Astrocyte (in vitro differentiated cells and primary cell): ENCODE measurements at regions not wholly inside any gene's neighbourhood (a gene's known extent, or its start where the extent isn't known, plus 50 kb on each side); places are given as distances from the start of the nearest gene placed in this dataset.

Experiments
- DNase-seq: peaks from one replicate; pipeline ENCODE4 v3.0.0-alpha.2; 2010; ENCODE audit warnings: low read depth
- FAIRE-seq: peaks from 2 replicates; lab custom pipeline; 2011; peaks lifted over from hg19 to GRCh38; lab: Jason Lieb, UNC
- H2AFZ ChIP-seq: 2 replicates; pipeline ENCODE4 v1.6.0; 2012; ENCODE audit warnings: low read depth, low read length, inconsistent platforms
- H3K27ac ChIP-seq: 2 replicates; pipeline ENCODE4 v1.5.1; 2011; ENCODE audit warnings: low read depth, low read length, inconsistent platforms
- H3K27me3 ChIP-seq: 2 replicates; pipeline ENCODE4 v1.6.0; 2011; ENCODE audit warnings: low read length, inconsistent platforms; ENCODE audit not compliant: insufficient read depth
- H3K36me3 ChIP-seq: 2 replicates; pipeline ENCODE4 v1.5.1; 2011; ENCODE audit warnings: low read length, inconsistent platforms; ENCODE audit not compliant: insufficient read depth
- H3K4me1 ChIP-seq: 2 replicates; pipeline ENCODE4 v1.5.1; 2011; ENCODE audit warnings: low read length, inconsistent platforms; ENCODE audit not compliant: insufficient read depth
- H3K4me2 ChIP-seq: 2 replicates; pipeline ENCODE4 v1.6.0; 2012; ENCODE audit warnings: low read length, inconsistent platforms
- H3K4me3 ChIP-seq: 2 replicates; pipeline ENCODE4 v1.5.1; 2011; ENCODE audit warnings: low read depth, mild to moderate bottlenecking, low read length, inconsistent platforms; ENCODE audit not compliant: insufficient read depth
- H3K79me2 ChIP-seq: 2 replicates; pipeline ENCODE4 v1.6.0; 2012; ENCODE audit warnings: mild to moderate bottlenecking, low read length, inconsistent platforms; ENCODE audit not compliant: insufficient read depth
- H3K9ac ChIP-seq: 2 replicates; pipeline ENCODE4 v1.6.0; 2012; ENCODE audit warnings: mild to moderate bottlenecking, low read length, inconsistent platforms
- H3K9me3 ChIP-seq: 2 replicates; pipeline ENCODE4 v1.5.1; 2012; ENCODE audit warnings: low read depth, mild to moderate bottlenecking, low read length, inconsistent platforms; ENCODE audit not compliant: insufficient read depth
- H4K20me1 ChIP-seq: 2 replicates; pipeline ENCODE4 v1.6.0; 2012; ENCODE audit warnings: low read length, inconsistent platforms; ENCODE audit not compliant: insufficient read depth
- H3K27ac Mint-ChIP-seq: one replicate; pipeline ENCODE4 v1.8.0; 2021; ENCODE audit warnings: mild to moderate bottlenecking, mixed read lengths; ENCODE audit not compliant: unreplicated experiment
- H3K27me3 Mint-ChIP-seq: one replicate; pipeline ENCODE4 v1.8.0; 2021; ENCODE audit warnings: low read depth, mixed read lengths; ENCODE audit not compliant: unreplicated experiment
- H3K36me3 Mint-ChIP-seq: one replicate; pipeline ENCODE4 v1.8.0; 2021; ENCODE audit warnings: low read depth, mixed read lengths; ENCODE audit not compliant: unreplicated experiment
- H3K4me1 Mint-ChIP-seq: one replicate; pipeline ENCODE4 v1.8.0; 2021; ENCODE audit warnings: low read depth, mixed read lengths; ENCODE audit not compliant: unreplicated experiment
- H3K4me3 Mint-ChIP-seq: one replicate; pipeline ENCODE4 v1.8.0; 2021; ENCODE audit warnings: mild to moderate bottlenecking, moderate library complexity, mixed read lengths; ENCODE audit not compliant: unreplicated experiment
- H3K9me3 Mint-ChIP-seq: one replicate; pipeline ENCODE4 v1.8.0; 2021; ENCODE audit warnings: mild to moderate bottlenecking, mixed read lengths; ENCODE audit not compliant: unreplicated experiment
- EZH2 ChIP-seq: IDR thresholded peaks from 2 replicates; pipeline ENCODE4 v1.6.1; 2012; ENCODE audit warnings: mild to moderate bottlenecking, low read length, inconsistent platforms; ENCODE audit not compliant: insufficient read depth
- TF ChIP-seq, protein P1 (sequence below): IDR thresholded peaks from 2 replicates; pipeline ENCODE4 v1.5.1; 2011; ENCODE audit warnings: low read depth, mild to moderate bottlenecking, inconsistent platforms, low read length, moderate library complexity; ENCODE audit not compliant: insufficient read depth

DNA sequence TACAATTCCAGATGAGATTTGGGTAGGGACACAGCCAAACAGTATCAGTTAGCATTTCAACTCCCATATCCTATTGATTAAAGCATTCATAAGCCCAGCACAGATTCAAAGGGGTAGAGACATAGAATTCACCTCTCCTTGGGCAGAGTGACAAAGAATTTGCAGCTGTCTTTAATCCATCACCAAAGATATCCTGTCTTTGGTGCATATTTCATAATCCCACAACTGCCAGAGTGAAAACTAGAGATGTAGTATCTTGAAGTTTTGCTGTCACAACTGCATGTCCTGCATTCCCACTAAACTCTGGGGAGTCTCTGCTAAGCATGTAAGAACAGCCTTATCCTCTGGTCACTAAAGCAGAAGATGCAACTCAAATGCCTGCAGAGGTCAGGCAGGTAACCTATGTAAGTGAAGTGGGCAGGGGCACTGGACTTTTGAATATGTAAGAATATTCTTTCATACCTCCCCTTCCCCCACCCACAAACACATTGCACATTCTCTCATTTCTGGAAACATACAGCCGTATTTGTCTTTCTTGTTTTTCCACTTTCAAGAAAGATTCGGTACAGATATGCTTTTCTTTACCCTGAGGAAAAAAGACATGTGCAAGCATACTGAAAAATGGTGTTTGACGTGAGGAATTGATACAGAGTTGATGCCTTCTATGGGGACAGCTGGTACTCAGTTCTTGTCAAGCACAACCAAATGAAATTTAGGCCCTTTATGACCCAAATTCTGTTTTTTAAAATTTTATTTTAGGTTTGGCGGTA, 283.1 kb downstream of the SP3 start:
- Histone ChIP-seq H3K4me1 (no peaks in the 10 kb centered on the region), H3K27me3 (no peaks in the 10 kb centered on the region), H3K4me3 (no peak overlapping the region), H3K9ac (no peak overlapping the region), H4K20me1 (no peaks in the 10 kb centered on the region), H2AFZ (no peak overlapping the region), H3K4me2 (no peak overlapping the region), H3K36me3 (no peaks in the 10 kb centered on the region), H3K79me2 (no peaks in the 10 kb centered on the region), H3K9me3 (no peaks in the 10 kb centered on the region), H3K27ac (no peak overlapping the region)
- Mint-ChIP-seq H3K4me1 (no peaks in the 10 kb centered on the region), H3K9me3 (peaks cover 3% of the 10 kb centered on the region), H3K36me3 (peaks cover 3% of the 10 kb centered on the region), H3K27me3 (no peaks in the 10 kb centered on the region), H3K4me3 (no peak overlapping the region), H3K27ac (no peak overlapping the region)
- FAIRE-seq (no peak), DNase-seq (no peak)
- TF ChIP-seq EZH2 = no peak
- TF ChIP-seq, protein P1, sequence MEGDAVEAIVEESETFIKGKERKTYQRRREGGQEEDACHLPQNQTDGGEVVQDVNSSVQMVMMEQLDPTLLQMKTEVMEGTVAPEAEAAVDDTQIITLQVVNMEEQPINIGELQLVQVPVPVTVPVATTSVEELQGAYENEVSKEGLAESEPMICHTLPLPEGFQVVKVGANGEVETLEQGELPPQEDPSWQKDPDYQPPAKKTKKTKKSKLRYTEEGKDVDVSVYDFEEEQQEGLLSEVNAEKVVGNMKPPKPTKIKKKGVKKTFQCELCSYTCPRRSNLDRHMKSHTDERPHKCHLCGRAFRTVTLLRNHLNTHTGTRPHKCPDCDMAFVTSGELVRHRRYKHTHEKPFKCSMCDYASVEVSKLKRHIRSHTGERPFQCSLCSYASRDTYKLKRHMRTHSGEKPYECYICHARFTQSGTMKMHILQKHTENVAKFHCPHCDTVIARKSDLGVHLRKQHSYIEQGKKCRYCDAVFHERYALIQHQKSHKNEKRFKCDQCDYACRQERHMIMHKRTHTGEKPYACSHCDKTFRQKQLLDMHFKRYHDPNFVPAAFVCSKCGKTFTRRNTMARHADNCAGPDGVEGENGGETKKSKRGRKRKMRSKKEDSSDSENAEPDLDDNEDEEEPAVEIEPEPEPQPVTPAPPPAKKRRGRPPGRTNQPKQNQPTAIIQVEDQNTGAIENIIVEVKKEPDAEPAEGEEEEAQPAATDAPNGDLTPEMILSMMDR = no peak

DNA sequence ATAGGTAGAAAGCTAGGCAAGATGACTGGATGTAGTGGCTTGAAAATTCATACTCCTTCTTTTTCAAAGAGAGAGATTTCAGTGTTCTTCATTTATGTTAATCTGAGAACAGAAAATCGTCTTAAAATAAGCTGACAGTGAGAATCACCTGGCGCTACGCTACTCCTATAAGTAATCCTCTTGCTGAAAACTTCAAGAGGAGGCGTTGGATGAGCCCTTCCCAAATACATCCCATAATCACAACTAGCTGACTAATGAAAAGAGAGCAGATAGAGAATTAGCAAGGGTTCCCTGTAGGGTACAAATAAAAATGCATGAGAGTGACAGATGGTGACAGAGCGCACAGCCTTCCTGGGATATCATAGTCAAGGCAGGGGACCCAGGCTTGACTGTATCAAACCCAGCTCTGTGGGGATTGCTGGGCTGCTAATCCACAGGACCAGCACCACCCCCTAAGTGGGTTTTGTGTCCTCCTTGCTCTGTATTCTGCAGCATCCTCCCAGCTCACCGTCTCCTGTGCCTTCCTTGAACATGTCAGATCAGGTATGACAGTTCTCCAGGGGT, 280.2 kb downstream of the SP3 start:
- DNase-seq = no peak
- H3K27ac Mint-ChIP-seq = no peak overlapping the region
- H3K27me3 Mint-ChIP-seq = no peaks in the 10 kb centered on the region
- peaks cover 3% of the 10 kb centered on the region for H3K36me3 Mint-ChIP-seq
- Histone ChIP-seq H3K79me2 (no peaks in the 10 kb centered on the region), H3K27ac (no peak overlapping the region), H3K27me3 (no peaks in the 10 kb centered on the region), H3K9ac (no peak overlapping the region), H3K4me1 (no peaks in the 10 kb centered on the region), H3K9me3 (no peaks in the 10 kb centered on the region), H2AFZ (no peak overlapping the region), H4K20me1 (no peaks in the 10 kb centered on the region), H3K36me3 (no peaks in the 10 kb centered on the region), H3K4me3 (no peak overlapping the region), H3K4me2 (no peak overlapping the region)
- no peak overlapping the region for H3K4me3 Mint-ChIP-seq
- no peak for FAIRE-seq
- no peak for TF ChIP-seq EZH2
- TF ChIP-seq, protein P1 = no peak
- H3K9me3 Mint-ChIP-seq = peaks cover 3% of the 10 kb centered on the region
- no peaks in the 10 kb centered on the region for H3K4me1 Mint-ChIP-seq

DNA sequence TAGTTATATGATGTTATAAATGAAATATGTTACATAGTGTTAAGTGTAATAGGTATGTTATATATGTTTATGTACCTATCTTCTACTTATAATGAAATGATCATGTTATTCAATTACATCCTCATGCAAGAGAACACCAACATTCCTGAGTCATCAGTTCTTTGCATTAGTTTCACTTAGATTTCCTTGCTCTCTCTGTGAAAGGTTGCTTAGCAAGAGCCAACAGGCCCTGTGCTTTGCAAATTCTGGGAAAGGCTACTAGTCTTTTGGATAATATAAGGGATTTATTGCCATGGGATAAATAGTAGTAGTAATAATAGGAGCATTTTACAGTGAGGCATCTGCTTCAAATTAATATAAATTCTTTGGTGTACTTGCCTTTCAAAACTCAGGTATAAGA, 274.8 kb downstream of the SP3 start:
- no peak overlapping the region for H3K4me3 ChIP-seq
- TF ChIP-seq EZH2 = no peak
- TF ChIP-seq, protein P1 = no peak
- Mint-ChIP-seq H3K9me3 (no peaks in the 10 kb centered on the region), H3K27me3 (no peaks in the 10 kb centered on the region), H3K36me3 (no peaks in the 10 kb centered on the region), H3K27ac (no peak overlapping the region), H3K4me3 (no peak overlapping the region), H3K4me1 (peaks cover 7% of the 10 kb centered on the region)
- H3K79me2 ChIP-seq = no peaks in the 10 kb centered on the region
- no peak overlapping the region for H3K4me2 ChIP-seq
- H3K4me1 ChIP-seq = no peaks in the 10 kb centered on the region
- H3K27ac ChIP-seq = no peak overlapping the region
- DNase-seq = no peak
- H3K27me3 ChIP-seq = no peaks in the 10 kb centered on the region
- no peak overlapping the region for H2AFZ ChIP-seq
- H3K9ac ChIP-seq = no peak overlapping the region
- no peaks in the 10 kb centered on the region for H3K9me3 ChIP-seq
- H4K20me1 ChIP-seq = no peaks in the 10 kb centered on the region
- FAIRE-seq = no peak
- H3K36me3 ChIP-seq = no peaks in the 10 kb centered on the region
